Thyroid gland (tissue), 4 donors: ENCODE measurements at regions not wholly inside any gene's neighbourhood (a gene's known extent, or its start where the extent isn't known, plus 50 kb on each side); places are given as distances from the start of the nearest gene placed in this dataset.

Experiments
- CTCF ChIP-seq, 6 experiments: fragments of 200-600 bp in 3 of 6; fragments of 450-650 bp in 3 of 6; sonication (generic) in 3 of 6; IDR thresholded peaks; one replicate each; pipeline ENCODE4 v1.5.1; 2016 to 2019; ENCODE audit warnings: antibody characterized with exemption in 6 of 6, mild to moderate bottlenecking in 2 of 6, inconsistent platforms in 1 of 6, moderate library complexity in 1 of 6
- POLR2A ChIP-seq, 2 donors: fragments of 450-650 bp; IDR thresholded peaks; one replicate each; pipeline ENCODE4 v1.6.1; 2017; ENCODE audit warnings: antibody characterized with exemption in 2 of 2, mild to moderate bottlenecking in 2 of 2, moderate library complexity in 1 of 2

GRCh38 chr12:86435053-86435452 is 178.9 kb upstream of the MGAT4C start:
- no peak for TF ChIP-seq CTCF (IDR thresholded peaks at IDR 0.05)
- no peak for TF ChIP-seq POLR2A (IDR thresholded peaks at IDR 0.05)
